HepG2 (cell line): ENCODE measurements at regions not wholly inside any gene's neighbourhood (a gene's known extent, or its start where the extent isn't known, plus 50 kb on each side); places are given as distances from the start of the nearest gene placed in this dataset.

Experiments
- ATAC-seq: fragments of 200-7000 bp; cut with Tn5 transposase; 3 replicates; pipeline ENCODE4 v1.9.1; 2020; ENCODE audit warnings: mild to moderate bottlenecking, moderate library complexity
- BruUV-seq: library from RNA; stranded (reverse); fragments of 400-500 nt; replicated peaks from 2 replicates; lab custom pipeline; 2021; lab: Mats Ljungman, UMichigan
- CTCF ChIA-PET: fragments of 300-600 bp; formaldehyde crosslinking; extraction: SDS; loops from one replicate; lab custom pipeline; 2021; ENCODE audit warnings: low total read pairs, inconsistent platforms, low intra/inter-chr PET ratio; lab: Yijun Ruan, JAX
- POLR2A ChIA-PET: fragments of 350-600 bp; sonication (Branson Sonifier 250); formaldehyde crosslinking; loops from one replicate; lab custom pipeline; 2020; ENCODE audit warnings: antibody characterized with exemption, inconsistent platforms; lab: Yijun Ruan, JAX
- DNase-seq: peaks from one replicate; pipeline ENCODE4 v3.0.0-alpha.2; 2015; ENCODE audit warnings: low spot score
- FAIRE-seq: peaks from 3 replicates; lab custom pipeline; 2011; peaks lifted over from hg19 to GRCh38; lab: Jason Lieb, UNC
- H2AFZ ChIP-seq: one replicate; pipeline ENCODE4 v1.6.1; 2011; ENCODE audit warnings: low read length, inconsistent platforms
- H3K27ac ChIP-seq: fragments of 300-600 bp; 3 replicates; pipeline ENCODE4 v1.8.0; 2011; ENCODE audit warnings: mixed run types, mild to moderate bottlenecking, mixed read lengths, low read length, inconsistent platforms; ENCODE audit not compliant: insufficient read depth; ENCODE audit errors: extremely low read length
- H3K27me3 ChIP-seq, 2 experiments: fragments of 200-600 bp in 1 of 2; 2 replicates in 1 of 2; 3 replicates in 1 of 2; pipeline versions ENCODE4 v1.6.0 to v1.8.0; 2011; ENCODE audit warnings: low read length in 2 of 2, mild to moderate bottlenecking in 2 of 2, moderate library complexity in 2 of 2, inconsistent platforms in 1 of 2; ENCODE audit not compliant: insufficient read depth in 2 of 2, control insufficient read depth in 1 of 2
- H3K36me3 ChIP-seq, 2 experiments: fragments of 200-600 bp in 1 of 2; replicated peaks in 1 of 2; 2 replicates in 1 of 2; 3 replicates in 1 of 2; pipeline versions ENCODE4 v1.5.1 to v1.8.0; 2011; ENCODE audit warnings: low read length in 2 of 2, inconsistent platforms in 1 of 2; ENCODE audit not compliant: insufficient read depth in 2 of 2, control insufficient read depth in 1 of 2
- H3K4me1 ChIP-seq: 2 replicates; pipeline ENCODE4 v1.5.1; 2012; ENCODE audit warnings: low read length, inconsistent platforms; ENCODE audit not compliant: insufficient read depth
- H3K4me2 ChIP-seq: 2 replicates; pipeline ENCODE4 v1.6.0; 2011; ENCODE audit warnings: low read depth, low read length, inconsistent platforms
- H3K4me3 ChIP-seq, 3 experiments: fragments of 200-600 bp in 1 of 3; sonication (generic), shearing (Covaris generic) in 1 of 3; replicated peaks in 1 of 3; 2 replicates each; pipeline ENCODE4 v1.5.1; 2011 to 2016; ENCODE audit warnings: low read length in 3 of 3, inconsistent platforms in 2 of 3, low read depth in 2 of 3, mild to moderate bottlenecking in 2 of 3, control low read depth in 1 of 3, mixed read lengths in 1 of 3; ENCODE audit not compliant: insufficient read depth in 1 of 3
- H3K79me2 ChIP-seq: one replicate; pipeline ENCODE4 v1.6.1; 2011; ENCODE audit warnings: low read length, inconsistent platforms; ENCODE audit not compliant: insufficient read depth
- H3K9ac ChIP-seq: 2 replicates; pipeline ENCODE4 v1.6.0; 2011; ENCODE audit warnings: mild to moderate bottlenecking, low read depth, low read length, inconsistent platforms; ENCODE audit not compliant: insufficient read depth
- H3K9me3 ChIP-seq: 2 replicates; pipeline ENCODE4 v1.5.1; 2012; ENCODE audit warnings: mild to moderate bottlenecking, low read length
- H4K20me1 ChIP-seq: 2 replicates; pipeline ENCODE4 v1.6.0; 2011; ENCODE audit warnings: inconsistent platforms, mild to moderate bottlenecking, low read length, moderate library complexity; ENCODE audit not compliant: insufficient read depth
- DNMT3B ChIP-seq: conservative IDR thresholded peaks from 2 replicates; pipeline ENCODE4 v1.6.1; 2016; ENCODE audit warnings: missing biosample characterization, control low read depth
- JUND ChIP-seq: sonication (generic); formaldehyde crosslinking; IDR thresholded peaks from 2 replicates; pipeline ENCODE4 v1.8.0; 2022; ENCODE audit warnings: mild to moderate bottlenecking, missing genetic modification reagents
- MAFG ChIP-seq: sonication (generic); formaldehyde crosslinking; IDR thresholded peaks from 2 replicates; pipeline ENCODE4 v1.5.1; 2020; ENCODE audit warnings: mild to moderate bottlenecking, missing genetic modification reagents
- MTF2 ChIP-seq: sonication (generic); formaldehyde crosslinking; IDR thresholded peaks from 2 replicates; pipeline ENCODE4 v1.5.0; 2020; ENCODE audit warnings: missing genetic modification reagents, borderline replicate concordance
- NFATC3 ChIP-seq: sonication (generic); formaldehyde crosslinking; IDR thresholded peaks from 2 replicates; pipeline ENCODE4 v1.5.1; 2020; ENCODE audit warnings: mild to moderate bottlenecking, missing genetic modification reagents
- NFE2L2 ChIP-seq: fragments of 150-350 bp; IDR thresholded peaks from 2 replicates; pipeline ENCODE4 v1.6.1; 2014; ENCODE audit warnings: low read length
- PCBP2 ChIP-seq: fragments of 200-400 bp; formaldehyde crosslinking; optimal IDR thresholded peaks from 2 replicates; pipeline ENCODE3; 2018; ENCODE audit warnings: low read length, low read depth; ENCODE audit not compliant: poor library complexity, severe bottlenecking
- SP1 ChIP-seq, 2 experiments: fragments of 450-650 bp in 1 of 2; sonication (generic) in 1 of 2; formaldehyde crosslinking in 1 of 2; IDR thresholded peaks; 2 replicates each; pipeline versions ENCODE4 v1.4.0 to v1.6.1; 2016 to 2020; ENCODE audit warnings: missing genetic modification reagents in 1 of 2
- SRSF9 ChIP-seq: fragments of 200-400 bp; formaldehyde crosslinking; IDR thresholded peaks from 2 replicates; pipeline ENCODE4 v1.6.1; 2018; ENCODE audit warnings: borderline replicate concordance, mild to moderate bottlenecking, low read depth, low read length; ENCODE audit not compliant: insufficient read depth, poor library complexity, severe bottlenecking
- ZC3H13 ChIP-seq: sonication (generic); formaldehyde crosslinking; IDR thresholded peaks from 2 replicates; pipeline ENCODE4 v1.8.1; 2023; ENCODE audit warnings: mild to moderate bottlenecking, missing genetic modification reagents, moderate library complexity
- ZNF296 ChIP-seq: sonication (generic); formaldehyde crosslinking; conservative IDR thresholded peaks from 2 replicates; pipeline ENCODE4 v1.5.0; 2020; ENCODE audit warnings: mild to moderate bottlenecking, missing genetic modification reagents
- ZNF672 ChIP-seq: sonication (generic); formaldehyde crosslinking; IDR thresholded peaks from 2 replicates; pipeline ENCODE4 v1.8.1; 2022; ENCODE audit warnings: missing genetic modification reagents
- ZNF775 ChIP-seq: sonication (generic); formaldehyde crosslinking; IDR thresholded peaks from 2 replicates; pipeline ENCODE4 v1.4.0; 2020; ENCODE audit warnings: missing genetic modification reagents, mild to moderate bottlenecking, moderate library complexity, borderline replicate concordance
- WGBS: methylation state at CpG from one replicate; pipeline ENCODE4 v1.1.6; 2017; ENCODE audit warnings: low lambda C conversion rate; 5-methylcytosine and 5-hydroxymethylcytosine counted together
- in situ Hi-C: cut with HindIII; loops from 2 replicates; pipeline ENCODE4 v1.10.0; 2017; ENCODE audit warnings: low pct_unique_long_range_greater_than_20kb; ENCODE audit not compliant: extremely low pct_ligation_motif_present
- intact Hi-C: fragments of 100-400 bp; cut with micrococcal nuclease; formaldehyde crosslinking; loops from one replicate; pipeline ENCODE4 v1.10.0; 2022; ENCODE audit not compliant: unreplicated experiment
- TF ChIP-seq, protein P1 (sequence below): sonication (generic); formaldehyde crosslinking; IDR thresholded peaks from 2 replicates; pipeline ENCODE4 v1.4.0; 2020; ENCODE audit warnings: mild to moderate bottlenecking, missing genetic modification reagents
- TF ChIP-seq, protein P2 (sequence below): sonication (generic); formaldehyde crosslinking; IDR thresholded peaks from 2 replicates; pipeline ENCODE4 v1.5.1; 2020; ENCODE audit warnings: missing genetic modification reagents, mild to moderate bottlenecking, borderline replicate concordance
- TF ChIP-seq, protein P3 (sequence below): sonication (generic); formaldehyde crosslinking; IDR thresholded peaks from 2 replicates; pipeline ENCODE4 v1.5.1; 2020; ENCODE audit warnings: missing genetic modification reagents, mild to moderate bottlenecking, borderline replicate concordance
- TF ChIP-seq, protein P4 (sequence below): sonication (generic); formaldehyde crosslinking; IDR thresholded peaks from 2 replicates; pipeline ENCODE4 v1.8.0; 2022; ENCODE audit warnings: missing genetic modification reagents, mild to moderate bottlenecking, inconsistent platforms, borderline replicate concordance

DNA sequence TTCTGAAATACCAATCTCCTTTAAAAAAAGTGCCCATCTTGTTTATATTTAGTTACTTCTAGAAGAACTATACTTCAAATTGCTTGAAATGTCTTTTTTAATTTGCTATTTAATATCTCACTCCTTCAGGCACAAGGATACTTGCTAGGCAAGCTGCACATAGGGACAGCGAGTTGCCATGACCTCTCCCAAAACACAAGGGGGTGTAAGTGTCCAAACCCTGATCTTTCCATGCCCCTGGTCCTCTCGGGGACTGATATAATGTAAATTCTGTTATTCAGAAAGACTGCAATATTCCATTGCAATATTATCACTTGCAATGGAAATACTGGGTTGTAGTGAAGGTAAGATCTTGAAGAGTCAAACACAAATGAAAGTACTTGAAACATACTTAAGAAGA is 480.4 kb downstream of the CETN3 start (continued):
- TF ChIP-seq, protein P1, sequence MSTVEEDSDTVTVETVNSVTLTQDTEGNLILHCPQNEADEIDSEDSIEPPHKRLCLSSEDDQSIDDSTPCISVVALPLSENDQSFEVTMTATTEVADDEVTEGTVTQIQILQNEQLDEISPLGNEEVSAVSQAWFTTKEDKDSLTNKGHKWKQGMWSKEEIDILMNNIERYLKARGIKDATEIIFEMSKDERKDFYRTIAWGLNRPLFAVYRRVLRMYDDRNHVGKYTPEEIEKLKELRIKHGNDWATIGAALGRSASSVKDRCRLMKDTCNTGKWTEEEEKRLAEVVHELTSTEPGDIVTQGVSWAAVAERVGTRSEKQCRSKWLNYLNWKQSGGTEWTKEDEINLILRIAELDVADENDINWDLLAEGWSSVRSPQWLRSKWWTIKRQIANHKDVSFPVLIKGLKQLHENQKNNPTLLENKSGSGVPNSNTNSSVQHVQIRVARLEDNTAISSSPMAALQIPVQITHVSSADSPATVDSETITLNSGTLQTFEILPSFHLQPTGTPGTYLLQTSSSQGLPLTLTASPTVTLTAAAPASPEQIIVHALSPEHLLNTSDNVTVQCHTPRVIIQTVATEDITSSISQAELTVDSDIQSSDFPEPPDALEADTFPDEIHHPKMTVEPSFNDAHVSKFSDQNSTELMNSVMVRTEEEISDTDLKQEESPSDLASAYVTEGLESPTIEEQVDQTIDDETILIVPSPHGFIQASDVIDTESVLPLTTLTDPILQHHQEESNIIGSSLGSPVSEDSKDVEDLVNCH (CRISPR knock-in tag), result no peak
- TF ChIP-seq SRSF9 (no peak), MTF2 (CRISPR knock-in tag) (no peak), SP1 (IDR thresholded peaks at IDR 0.05) (no peak), SP1 (CRISPR knock-in tag; IDR thresholded peaks at IDR 0.05) (no peak)

DNA sequence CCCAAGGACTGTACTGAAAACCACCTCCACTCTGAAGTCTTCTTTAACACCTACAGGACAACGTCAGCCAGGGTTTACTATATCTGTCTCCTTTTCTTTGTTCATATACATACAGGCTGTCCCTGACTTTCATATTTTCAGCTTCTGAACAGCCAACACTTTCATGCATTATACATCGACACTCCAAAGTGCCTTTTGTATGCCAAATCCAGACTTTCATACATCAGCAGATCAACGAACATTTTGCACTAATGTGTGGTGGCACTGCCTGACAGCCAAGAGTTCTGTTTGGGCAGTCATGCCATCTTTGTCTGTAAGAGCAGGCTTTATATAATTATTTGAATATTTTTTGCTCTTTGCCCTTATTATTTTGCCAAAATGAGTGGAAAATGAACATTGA is 487.4 kb downstream of the CETN3 start:
- no peak overlapping the region for H2AFZ ChIP-seq
- DNase-seq (no peak), ATAC-seq (no peak), FAIRE-seq (no peak)
- BruUV-seq, result no TSS peak
- 0% methylated on average over 3 of the region's 3 CpGs for WGBS
- no peak overlapping the region for H3K9ac ChIP-seq
- CTCF ChIA-PET, result no interaction called here
- POLR2A ChIA-PET, result no interaction called here
- H3K9me3 ChIP-seq, result peaks cover 34% of the 10 kb centered on the region
- intact Hi-C loops, result no loop called here
- H3K4me1 ChIP-seq, result no peaks in the 10 kb centered on the region
- H3K79me2 ChIP-seq, result no peaks in the 10 kb centered on the region
- H3K27me3 ChIP-seq, result no peaks in the 10 kb centered on the region
- no peaks in the 10 kb centered on the region for H4K20me1 ChIP-seq
- no peak overlapping the region for H3K4me2 ChIP-seq
- no peak overlapping the region for H3K4me3 ChIP-seq
- H3K36me3 ChIP-seq, result no peaks in the 10 kb centered on the region
- in situ Hi-C loops, result no loop called here
- no peak overlapping the region for H3K27ac ChIP-seq
- TF ChIP-seq NFATC3 (CRISPR knock-in tag), result no peak
- no peak for TF ChIP-seq NFE2L2
- no peak for TF ChIP-seq ZC3H13 (CRISPR knock-in tag)
- TF ChIP-seq, protein P2, sequence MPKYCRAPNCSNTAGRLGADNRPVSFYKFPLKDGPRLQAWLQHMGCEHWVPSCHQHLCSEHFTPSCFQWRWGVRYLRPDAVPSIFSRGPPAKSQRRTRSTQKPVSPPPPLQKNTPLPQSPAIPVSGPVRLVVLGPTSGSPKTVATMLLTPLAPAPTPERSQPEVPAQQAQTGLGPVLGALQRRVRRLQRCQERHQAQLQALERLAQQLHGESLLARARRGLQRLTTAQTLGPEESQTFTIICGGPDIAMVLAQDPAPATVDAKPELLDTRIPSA (CRISPR knock-in tag), result no peak
- TF ChIP-seq ZNF672 (CRISPR knock-in tag), result no peak
- TF ChIP-seq PCBP2, result no peak
- no peak for TF ChIP-seq DNMT3B (CRISPR knock-in tag)
- no peak for TF ChIP-seq JUND (CRISPR knock-in tag)
- TF ChIP-seq ZNF775 (CRISPR knock-in tag), result no peak
- TF ChIP-seq MAFG (CRISPR knock-in tag), result no peak
- TF ChIP-seq ZNF296, result no peak
- TF ChIP-seq, protein P3, sequence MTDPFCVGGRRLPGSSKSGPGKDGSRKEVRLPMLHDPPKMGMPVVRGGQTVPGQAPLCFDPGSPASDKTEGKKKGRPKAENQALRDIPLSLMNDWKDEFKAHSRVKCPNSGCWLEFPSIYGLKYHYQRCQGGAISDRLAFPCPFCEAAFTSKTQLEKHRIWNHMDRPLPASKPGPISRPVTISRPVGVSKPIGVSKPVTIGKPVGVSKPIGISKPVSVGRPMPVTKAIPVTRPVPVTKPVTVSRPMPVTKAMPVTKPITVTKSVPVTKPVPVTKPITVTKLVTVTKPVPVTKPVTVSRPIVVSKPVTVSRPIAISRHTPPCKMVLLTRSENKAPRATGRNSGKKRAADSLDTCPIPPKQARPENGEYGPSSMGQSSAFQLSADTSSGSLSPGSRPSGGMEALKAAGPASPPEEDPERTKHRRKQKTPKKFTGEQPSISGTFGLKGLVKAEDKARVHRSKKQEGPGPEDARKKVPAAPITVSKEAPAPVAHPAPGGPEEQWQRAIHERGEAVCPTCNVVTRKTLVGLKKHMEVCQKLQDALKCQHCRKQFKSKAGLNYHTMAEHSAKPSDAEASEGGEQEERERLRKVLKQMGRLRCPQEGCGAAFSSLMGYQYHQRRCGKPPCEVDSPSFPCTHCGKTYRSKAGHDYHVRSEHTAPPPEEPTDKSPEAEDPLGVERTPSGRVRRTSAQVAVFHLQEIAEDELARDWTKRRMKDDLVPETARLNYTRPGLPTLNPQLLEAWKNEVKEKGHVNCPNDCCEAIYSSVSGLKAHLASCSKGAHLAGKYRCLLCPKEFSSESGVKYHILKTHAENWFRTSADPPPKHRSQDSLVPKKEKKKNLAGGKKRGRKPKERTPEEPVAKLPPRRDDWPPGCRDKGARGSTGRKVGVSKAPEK (CRISPR knock-in tag), result no peak
- TF ChIP-seq, protein P4, sequence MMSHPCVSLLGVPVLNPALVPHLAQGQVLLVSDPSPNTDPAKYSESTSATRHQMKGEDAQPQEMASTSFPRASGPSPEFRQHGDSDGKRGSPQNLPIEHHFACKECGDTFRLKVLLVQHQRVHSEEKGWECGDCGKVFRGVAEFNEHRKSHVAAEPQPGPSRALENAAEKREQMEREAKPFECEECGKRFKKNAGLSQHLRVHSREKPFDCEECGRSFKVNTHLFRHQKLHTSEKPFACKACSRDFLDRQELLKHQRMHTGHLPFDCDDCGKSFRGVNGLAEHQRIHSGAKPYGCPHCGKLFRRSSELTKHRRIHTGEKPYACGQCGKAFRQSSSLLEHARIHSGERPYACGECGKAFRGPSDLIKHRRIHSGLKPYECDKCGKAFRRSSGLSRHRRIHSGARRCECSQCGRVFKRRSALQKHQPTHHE (CRISPR knock-in tag), result no peak
- no peak for TF ChIP-seq SRSF9
